RWPE2 (cell line): ENCODE measurements at regions not wholly inside any gene's neighbourhood (a gene's known extent, or its start where the extent isn't known, plus 50 kb on each side); places are given as distances from the start of the nearest gene placed in this dataset.

Source experiments
- ATAC-seq: fragments of 200-7000 bp; cut with Tn5 transposase; 3 replicates; pipeline ENCODE4 v1.9.1; 2021; ENCODE audit warnings: low read depth
- DNase-seq: peaks from one replicate; pipeline ENCODE4 v3.0.0-alpha.2; 2020; ENCODE audit warnings: low spot score
- H3K27ac ChIP-seq: fragments of 450-650 bp; 2 replicates; pipeline ENCODE4 v1.5.1; 2017; ENCODE audit warnings: mild to moderate bottlenecking; ENCODE audit not compliant: poor library complexity, severe bottlenecking
- H3K27me3 ChIP-seq: fragments of 250-450 bp; sonication (Bioruptor Pico); 2 replicates; pipeline ENCODE4 v1.5.1; 2021; ENCODE audit warnings: mild to moderate bottlenecking, moderate library complexity; ENCODE audit not compliant: insufficient read depth, poor library complexity, severe bottlenecking
- H3K36me3 ChIP-seq: fragments of 250-450 bp; sonication (Bioruptor Pico); 2 replicates; pipeline ENCODE4 v1.5.1; 2020; ENCODE audit warnings: low read depth, mild to moderate bottlenecking, moderate library complexity
- H3K4me1 ChIP-seq: fragments of 250-450 bp; sonication (Bioruptor Pico); 2 replicates; pipeline ENCODE4 v1.5.1; 2021; ENCODE audit warnings: mild to moderate bottlenecking, moderate library complexity; ENCODE audit not compliant: insufficient read depth, poor library complexity, severe bottlenecking
- H3K4me3 ChIP-seq: fragments of 250-450 bp; sonication (Bioruptor Pico); 2 replicates; pipeline ENCODE4 v1.5.1; 2021; ENCODE audit warnings: mild to moderate bottlenecking, moderate library complexity; ENCODE audit not compliant: severe bottlenecking
- H3K9me3 ChIP-seq: fragments of 250-450 bp; sonication (Bioruptor Pico); 2 replicates; pipeline ENCODE4 v1.5.1; 2021; ENCODE audit warnings: mild to moderate bottlenecking, moderate library complexity; ENCODE audit not compliant: severe bottlenecking
- TF ChIP-seq, protein P1 (sequence below): fragments of 450-650 bp; IDR thresholded peaks from one replicate; pipeline ENCODE4 v1.5.1; 2017; ENCODE audit warnings: mild to moderate bottlenecking, moderate library complexity; ENCODE audit not compliant: poor library complexity, severe bottlenecking

DNA sequence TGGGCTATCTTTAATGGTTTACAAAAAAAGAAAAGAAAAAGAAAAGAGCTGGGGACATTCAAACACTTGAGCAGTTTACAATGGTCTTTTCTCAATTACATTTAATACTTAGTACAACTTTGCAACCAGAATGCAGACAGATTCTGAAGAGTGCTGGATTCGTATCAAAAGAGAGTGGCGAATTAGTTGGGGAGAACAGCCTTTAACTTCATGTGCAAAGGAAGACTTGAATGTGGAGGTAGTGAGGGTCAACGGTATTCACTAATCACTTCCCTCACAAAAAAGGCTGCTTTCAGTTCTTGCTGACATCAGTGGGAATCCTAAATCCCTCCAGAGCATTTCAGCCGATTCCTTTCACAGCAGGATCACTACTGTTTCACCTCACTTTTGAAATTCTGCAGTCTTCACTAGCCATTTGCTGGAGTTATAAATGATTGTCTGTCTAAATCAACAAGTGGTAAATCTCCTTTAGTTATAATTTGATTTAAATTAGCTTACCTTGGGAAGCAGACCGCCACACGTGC, 323.0 kb upstream of the SEMA6D start:
- Histone ChIP-seq H3K27ac (no peak overlapping the region), H3K4me1 (no peaks in the 10 kb centered on the region), H3K9me3 (no peaks in the 10 kb centered on the region), H3K36me3 (no peaks in the 10 kb centered on the region), H3K4me3 (no peak overlapping the region), H3K27me3 (peaks cover 4% of the 10 kb centered on the region)
- DNase-seq = no peak
- ATAC-seq = no peak
- TF ChIP-seq, protein P1, sequence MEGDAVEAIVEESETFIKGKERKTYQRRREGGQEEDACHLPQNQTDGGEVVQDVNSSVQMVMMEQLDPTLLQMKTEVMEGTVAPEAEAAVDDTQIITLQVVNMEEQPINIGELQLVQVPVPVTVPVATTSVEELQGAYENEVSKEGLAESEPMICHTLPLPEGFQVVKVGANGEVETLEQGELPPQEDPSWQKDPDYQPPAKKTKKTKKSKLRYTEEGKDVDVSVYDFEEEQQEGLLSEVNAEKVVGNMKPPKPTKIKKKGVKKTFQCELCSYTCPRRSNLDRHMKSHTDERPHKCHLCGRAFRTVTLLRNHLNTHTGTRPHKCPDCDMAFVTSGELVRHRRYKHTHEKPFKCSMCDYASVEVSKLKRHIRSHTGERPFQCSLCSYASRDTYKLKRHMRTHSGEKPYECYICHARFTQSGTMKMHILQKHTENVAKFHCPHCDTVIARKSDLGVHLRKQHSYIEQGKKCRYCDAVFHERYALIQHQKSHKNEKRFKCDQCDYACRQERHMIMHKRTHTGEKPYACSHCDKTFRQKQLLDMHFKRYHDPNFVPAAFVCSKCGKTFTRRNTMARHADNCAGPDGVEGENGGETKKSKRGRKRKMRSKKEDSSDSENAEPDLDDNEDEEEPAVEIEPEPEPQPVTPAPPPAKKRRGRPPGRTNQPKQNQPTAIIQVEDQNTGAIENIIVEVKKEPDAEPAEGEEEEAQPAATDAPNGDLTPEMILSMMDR = no peak

DNA sequence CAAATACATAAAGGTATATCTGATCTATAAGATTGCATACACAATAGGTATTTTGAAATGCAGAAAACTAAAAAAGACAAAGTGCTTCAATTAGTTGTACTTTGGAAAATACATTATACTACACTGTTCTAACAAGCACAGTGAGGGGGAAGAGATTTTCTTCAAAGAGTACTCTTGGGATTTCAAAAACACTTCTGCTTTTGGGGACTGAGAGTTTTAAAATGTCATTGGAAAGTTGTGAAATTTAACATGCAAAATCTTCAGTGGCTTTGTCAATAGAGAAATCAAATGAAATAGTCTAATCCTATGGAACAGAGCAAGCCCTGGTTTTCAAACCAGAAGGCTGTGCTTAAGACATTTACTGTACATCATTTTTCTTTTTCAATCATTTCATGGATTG, 322.2 kb upstream of the SEMA6D start:
- Histone ChIP-seq H3K9me3 (no peaks in the 10 kb centered on the region), H3K36me3 (no peaks in the 10 kb centered on the region), H3K4me1 (no peaks in the 10 kb centered on the region), H3K27me3 (peaks cover 4% of the 10 kb centered on the region), H3K27ac (no peak overlapping the region), H3K4me3 (no peak overlapping the region)
- no peak for DNase-seq
- TF ChIP-seq, protein P1 = no peak
- ATAC-seq = no peak

DNA sequence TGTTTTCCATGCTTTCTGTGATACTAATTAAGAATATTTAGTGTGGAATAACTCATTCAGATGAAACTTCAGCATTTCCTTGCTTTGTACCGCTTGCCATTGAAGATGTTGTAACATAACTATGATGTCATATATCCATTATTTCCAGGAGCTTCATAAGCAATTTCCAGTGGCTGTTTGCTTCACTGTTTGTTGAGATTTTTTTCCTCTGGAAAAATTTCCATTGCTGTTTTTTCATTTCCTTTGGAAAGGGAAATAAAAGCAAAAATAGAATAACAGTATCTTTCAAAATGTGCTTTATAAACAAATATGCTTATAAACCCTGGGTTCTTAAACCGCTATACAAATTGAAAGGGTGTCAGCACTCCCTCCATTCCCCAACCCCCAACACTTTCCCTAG, 319.6 kb upstream of the SEMA6D start:
- H3K4me1 ChIP-seq = no peaks in the 10 kb centered on the region

DNA sequence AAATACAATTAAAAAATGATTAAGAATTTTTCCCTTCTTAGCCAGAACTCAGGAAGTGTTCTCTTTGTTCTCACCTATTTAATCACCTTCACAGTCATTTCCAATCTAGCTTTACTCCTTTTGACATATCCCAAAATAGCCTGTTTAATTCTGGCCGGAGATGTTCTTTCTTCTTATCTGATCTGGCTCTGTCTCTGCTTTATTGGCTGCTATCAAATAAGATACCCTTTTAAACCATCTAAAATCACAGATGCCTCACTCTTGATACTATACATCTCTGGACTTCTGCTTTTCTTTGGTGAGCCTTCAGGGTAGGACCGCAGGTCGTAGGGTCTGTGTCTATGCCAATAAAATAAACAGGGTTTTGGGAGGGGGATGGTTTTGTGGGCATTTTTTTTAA, 319.2 kb upstream of the SEMA6D start:
- Histone ChIP-seq H3K9me3 (no peaks in the 10 kb centered on the region), H3K4me3 (no peak overlapping the region), H3K27me3 (no peaks in the 10 kb centered on the region), H3K36me3 (no peaks in the 10 kb centered on the region), H3K27ac (no peak overlapping the region), H3K4me1 (no peaks in the 10 kb centered on the region)
- TF ChIP-seq, protein P1 = no peak
- ATAC-seq (no peak), DNase-seq (no peak)

More for the DNA sequence above, 319.6 kb upstream of the SEMA6D start:
- TF ChIP-seq, protein P1 = no peak
- DNase-seq = no peak
- H3K4me3 ChIP-seq = no peak overlapping the region
- H3K27ac ChIP-seq = no peak overlapping the region
- H3K9me3 ChIP-seq = no peaks in the 10 kb centered on the region
- H3K36me3 ChIP-seq = no peaks in the 10 kb centered on the region
- H3K27me3 ChIP-seq = no peaks in the 10 kb centered on the region
- no peak for ATAC-seq

DNA sequence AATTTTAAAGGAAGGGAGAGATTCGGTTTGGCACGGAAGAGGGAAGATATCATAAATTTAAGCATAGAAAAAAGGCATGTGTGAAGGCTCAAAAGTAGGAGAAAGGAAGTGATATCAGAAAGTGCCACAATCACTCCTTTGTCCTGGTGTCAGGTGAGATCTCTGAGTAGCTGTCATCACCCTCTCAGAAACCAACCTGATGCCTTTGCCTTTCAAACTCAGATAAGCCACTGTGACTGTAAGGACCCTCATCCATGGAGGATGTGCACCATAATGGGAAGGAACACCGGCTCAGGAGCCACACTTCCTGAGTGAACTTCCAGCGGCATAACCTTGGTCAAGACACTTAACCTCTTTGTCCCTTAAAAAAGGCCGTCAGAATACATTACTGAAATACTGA, 318.7 kb upstream of the SEMA6D start:
- no peaks in the 10 kb centered on the region for H3K36me3 ChIP-seq
- no peaks in the 10 kb centered on the region for H3K9me3 ChIP-seq
- DNase-seq (no peak), ATAC-seq (no peak)
- H3K27me3 ChIP-seq = no peaks in the 10 kb centered on the region
- H3K27ac ChIP-seq = no peak overlapping the region
- no peak overlapping the region for H3K4me3 ChIP-seq
- H3K4me1 ChIP-seq = no peaks in the 10 kb centered on the region
- TF ChIP-seq, protein P1 = no peak
